G401 (cell line): ENCODE measurements at regions not wholly inside any gene's neighbourhood (a gene's known extent, or its start where the extent isn't known, plus 50 kb on each side); places are given as distances from the start of the nearest gene placed in this dataset.
"Not testable (repeated sequence)": the region's sequence is repeated elsewhere in the genome, so short reads cannot be mapped to it uniquely, and the experiment has no call there.

Experiments
- DNase-seq: peaks from one replicate; pipeline ENCODE4 v3.0.0-alpha.2; 2015; ENCODE audit warnings: low spot score
- in situ Hi-C: cut with HindIII; loops from 2 replicates; pipeline ENCODE4 v1.10.0; 2016; ENCODE audit warnings: low sequenced_read_pairs, mixed read lengths

DNA sequence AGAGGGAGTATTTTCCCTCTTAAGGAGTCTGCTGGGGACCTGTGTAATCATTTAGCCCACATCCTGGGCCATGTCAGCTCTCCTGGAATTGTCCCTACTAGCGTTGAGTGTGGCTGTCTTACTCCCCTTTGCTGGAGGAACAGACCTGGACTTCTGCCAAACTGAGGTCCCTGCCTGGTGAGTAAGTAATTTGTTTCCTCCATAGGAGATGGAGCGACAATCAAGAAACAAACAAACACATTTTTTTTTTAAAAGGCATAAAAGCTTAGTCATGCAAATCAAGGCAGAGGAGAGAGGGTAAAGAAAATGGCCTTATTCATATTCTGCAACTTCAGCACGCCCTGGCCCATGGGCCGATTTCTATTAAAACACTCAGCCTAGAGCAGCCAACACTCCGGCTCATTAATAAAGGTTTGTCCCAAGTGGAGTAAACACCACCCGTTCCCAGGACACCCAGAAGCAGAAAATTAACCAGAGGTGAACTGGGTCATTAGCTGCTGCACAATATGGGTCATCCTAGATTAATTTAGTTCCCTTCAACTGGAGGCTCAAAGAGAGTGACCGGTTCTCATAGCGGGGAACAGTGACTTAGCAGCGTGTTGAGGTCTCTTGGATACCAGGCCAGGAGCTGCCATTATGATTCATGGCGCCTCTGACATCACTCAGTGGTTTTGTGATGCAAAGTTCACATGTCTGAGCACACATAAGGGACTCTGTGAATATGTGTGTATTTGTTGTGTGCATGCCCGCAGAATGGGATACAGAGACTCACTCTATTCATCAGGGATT, 165.0 kb upstream of the SULF2 start:
- DNase-seq: peak; percentile 10
- in situ Hi-C loops: no loop called here

DNA sequence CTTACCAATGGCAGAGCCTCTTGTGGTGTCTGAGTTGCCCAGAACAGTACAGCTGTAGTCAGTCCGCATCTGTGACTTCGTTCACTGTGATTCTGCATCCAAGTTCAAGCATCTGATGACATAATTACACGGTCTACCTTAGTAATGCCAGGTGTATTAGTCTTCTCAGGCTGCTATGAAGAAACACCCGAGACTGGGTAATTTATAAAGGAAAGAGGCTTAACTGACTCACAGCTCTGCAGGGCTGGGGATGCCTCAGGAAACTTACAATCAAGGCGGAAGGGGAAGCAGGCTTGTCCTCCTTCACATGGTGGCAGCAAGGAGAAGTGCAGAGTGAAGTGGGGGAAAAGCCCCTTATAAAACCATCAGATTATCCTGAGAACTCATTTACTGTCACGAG, 163.9 kb upstream of the SULF2 start:
- in situ Hi-C loops: no loop called here

GRCh38 chr20:47944682-47945081, 159.4 kb upstream of the SULF2 start:
- in situ Hi-C loops: no loop called here
- no peak for DNase-seq

More for the DNA sequence above, 163.9 kb upstream of the SULF2 start:
- no peak for DNase-seq

DNA sequence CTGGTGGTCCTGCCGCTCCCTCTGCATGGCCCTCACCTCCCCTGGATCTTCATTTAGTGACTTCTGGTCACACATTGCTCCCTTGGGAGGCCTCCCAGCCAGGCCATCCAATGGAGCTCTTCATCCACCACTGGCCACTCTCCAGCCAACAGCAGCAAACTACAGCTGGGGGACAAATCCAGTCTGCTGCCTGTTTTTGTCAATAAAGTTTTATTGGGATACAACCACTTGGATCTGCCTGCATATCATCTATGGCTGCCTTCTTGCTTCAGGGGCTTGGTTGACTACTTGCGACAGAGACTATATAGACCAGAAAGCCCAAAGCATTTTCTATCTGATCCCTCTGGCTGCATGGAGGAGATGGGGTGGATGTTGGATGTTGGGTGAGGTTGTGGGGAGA, 156.6 kb upstream of the SULF2 start:
- DNase-seq: no peak
- in situ Hi-C loops: no loop called here

- in situ Hi-C loops: no loop called here
- no peak for DNase-seq
Observed at GRCh38 chr20:47940101-47940813, 155.0 kb upstream of the SULF2 start.

GRCh38 chr20:47936612-47937011, 151.3 kb upstream of the SULF2 start:
- no peak for DNase-seq
- in situ Hi-C loops: no loop called here

DNA sequence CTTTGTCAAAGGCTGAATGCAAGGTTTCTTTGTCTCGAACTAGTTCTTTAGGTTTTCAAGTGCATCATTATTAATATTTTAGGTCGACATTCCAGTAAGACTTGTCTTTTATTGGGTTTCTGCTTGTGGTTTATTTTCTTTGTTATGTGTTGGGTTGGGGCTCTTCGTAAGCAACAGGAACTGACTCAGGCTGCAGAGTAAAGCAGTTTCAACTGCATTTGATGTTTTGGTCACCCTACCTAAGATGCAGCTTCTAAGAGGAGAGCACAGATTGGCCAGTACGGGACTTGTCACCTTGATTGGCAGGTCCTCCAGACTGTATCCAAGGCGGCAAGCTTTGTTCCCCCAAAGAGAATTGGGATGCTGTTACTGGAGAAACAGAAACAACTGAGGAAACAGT, 149.5 kb upstream of the SULF2 start:
- in situ Hi-C loops: no loop called here
- no peak for DNase-seq

- no peak for DNase-seq
- in situ Hi-C loops: no loop called here
Observed at GRCh38 chr20:47931443-47931842, 146.2 kb upstream of the SULF2 start.

- DNase-seq: no peak
- in situ Hi-C loops: no loop called here
Observed at GRCh38 chr20:47931002-47931401, 145.7 kb upstream of the SULF2 start.

DNA sequence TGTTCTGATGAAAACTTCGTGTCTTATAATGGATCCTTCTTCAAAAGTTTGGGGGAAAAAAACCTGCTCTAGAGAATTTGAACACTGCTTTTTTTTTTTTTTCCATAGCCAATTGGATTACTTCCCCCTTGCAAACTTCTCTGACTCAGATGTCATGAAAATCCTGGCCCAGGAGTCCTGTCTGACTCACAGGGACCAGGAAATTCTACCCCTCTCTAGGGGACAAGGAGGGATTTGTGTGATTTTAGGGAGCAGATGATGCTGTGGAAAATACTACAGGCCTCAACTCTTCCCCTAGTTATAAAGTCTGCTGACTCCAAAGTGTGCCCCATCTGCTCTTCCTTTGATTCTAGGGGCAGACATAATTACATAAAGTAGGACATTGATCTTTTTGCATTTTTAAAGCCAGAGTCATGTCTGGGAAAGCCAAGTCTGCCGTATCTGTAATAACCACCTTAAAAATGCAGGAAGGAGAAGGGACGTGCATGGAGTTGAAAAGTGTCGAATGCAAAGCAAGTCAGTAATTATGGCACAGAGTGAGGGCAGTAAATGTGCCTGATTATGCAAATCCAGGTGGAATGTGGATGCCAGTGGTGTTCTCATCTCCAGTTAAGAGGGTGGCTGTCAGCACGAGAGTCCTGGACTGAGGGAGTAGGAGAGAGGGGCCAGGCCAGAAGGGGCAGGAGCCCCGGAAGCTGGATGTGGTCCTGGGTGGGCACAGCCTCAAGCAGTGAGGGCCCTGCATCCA, 144.3 kb upstream of the SULF2 start:
- no peak for DNase-seq
- in situ Hi-C loops: no loop called here

GRCh38 chr20:47927944-47928343, 142.7 kb upstream of the SULF2 start:
- in situ Hi-C loops: no loop called here

GRCh38 chr20:47927385-47927851, 142.1 kb upstream of the SULF2 start:
- in situ Hi-C loops: no loop called here

More at GRCh38 chr20:47927944-47928343, 142.7 kb upstream of the SULF2 start:
- no peak for DNase-seq

DNA sequence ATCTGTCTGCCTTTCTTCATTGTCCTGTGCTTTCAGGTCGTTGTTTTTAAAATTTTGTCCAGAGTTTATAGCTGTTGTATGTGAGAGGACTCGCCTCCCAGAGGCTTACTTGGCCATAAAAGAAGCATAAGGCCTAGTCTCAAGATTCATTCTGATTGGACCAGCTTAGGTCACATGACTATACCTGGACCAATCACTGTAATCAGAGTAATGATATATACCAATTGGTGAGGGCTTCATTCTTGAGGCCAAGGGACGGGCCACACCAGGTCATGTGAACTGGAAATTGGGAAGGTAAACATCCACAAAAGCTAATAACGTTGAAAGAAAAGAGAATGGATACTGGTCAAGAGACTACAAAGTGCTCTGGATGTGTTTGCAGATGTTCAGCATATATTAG, 141.4 kb upstream of the SULF2 start:
- DNase-seq: no peak
- in situ Hi-C loops: no loop called here

More at GRCh38 chr20:47927385-47927851, 142.1 kb upstream of the SULF2 start:
- no peak for DNase-seq

DNA sequence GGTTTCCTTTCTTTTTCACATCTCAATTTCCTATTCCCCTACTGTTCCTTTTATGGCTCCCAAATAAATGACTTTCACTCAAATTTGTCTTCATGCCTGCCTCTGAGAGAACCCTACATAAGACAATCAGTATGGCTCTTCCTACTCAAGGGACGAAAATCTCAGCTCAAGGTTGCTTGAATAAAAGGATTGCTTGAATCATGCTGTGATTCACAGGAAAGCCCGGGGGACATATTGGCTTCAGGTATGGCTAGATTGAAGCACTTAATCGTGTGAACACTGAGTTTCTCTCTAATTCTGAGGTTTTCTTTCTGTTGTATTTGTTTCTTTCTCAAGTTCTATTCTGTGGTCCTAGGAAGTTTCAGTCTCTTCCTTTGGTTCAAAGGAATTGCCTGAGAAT, 140.3 kb upstream of the SULF2 start:
- in situ Hi-C loops: no loop called here

GRCh38 chr20:47922269-47922668, 137.0 kb upstream of the SULF2 start:
- DNase-seq: no peak
- in situ Hi-C loops: no loop called here

More for the DNA sequence above, 140.3 kb upstream of the SULF2 start:
- no peak for DNase-seq

DNA sequence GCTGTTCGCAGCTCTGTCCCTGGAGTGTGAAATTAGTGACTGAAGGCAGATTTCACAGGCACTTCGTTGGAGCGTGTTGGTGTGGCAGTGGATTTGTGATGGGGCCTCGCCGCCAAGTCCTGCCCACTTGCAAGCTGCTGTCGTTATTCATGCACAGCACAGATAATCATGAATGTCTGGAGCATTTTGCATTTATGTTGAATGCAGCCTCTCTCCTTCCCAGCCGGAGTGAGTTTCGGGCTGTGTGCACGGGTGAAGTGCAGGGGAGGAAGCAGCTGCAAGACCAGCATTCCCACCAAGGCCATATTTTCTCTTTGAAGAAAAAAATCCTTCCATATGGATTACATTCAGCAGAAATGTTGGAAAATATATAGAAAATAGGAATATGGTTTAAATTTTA, 136.5 kb upstream of the SULF2 start:
- in situ Hi-C loops, DNase-seq: not testable (repeated sequence)

DNA sequence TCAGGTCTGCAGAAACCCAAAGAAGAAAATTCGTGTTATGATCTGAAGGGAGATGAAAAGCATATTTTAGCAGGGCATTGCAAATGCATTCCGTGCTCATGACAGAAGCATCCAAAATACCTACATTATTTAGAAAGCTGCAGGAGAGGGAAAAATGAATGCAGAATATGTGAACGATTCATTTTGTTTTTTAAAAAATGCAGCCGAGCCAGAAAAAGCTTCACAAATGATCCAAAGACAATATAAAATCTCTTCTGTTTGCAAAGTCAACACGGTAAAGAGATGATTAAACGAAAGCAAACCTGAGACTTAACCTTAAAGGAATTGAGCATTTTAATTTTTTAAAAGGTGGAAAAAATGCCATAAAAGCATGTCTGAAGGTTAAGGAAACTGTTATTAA, 136.1 kb upstream of the SULF2 start:
- in situ Hi-C loops: no loop called here

DNA sequence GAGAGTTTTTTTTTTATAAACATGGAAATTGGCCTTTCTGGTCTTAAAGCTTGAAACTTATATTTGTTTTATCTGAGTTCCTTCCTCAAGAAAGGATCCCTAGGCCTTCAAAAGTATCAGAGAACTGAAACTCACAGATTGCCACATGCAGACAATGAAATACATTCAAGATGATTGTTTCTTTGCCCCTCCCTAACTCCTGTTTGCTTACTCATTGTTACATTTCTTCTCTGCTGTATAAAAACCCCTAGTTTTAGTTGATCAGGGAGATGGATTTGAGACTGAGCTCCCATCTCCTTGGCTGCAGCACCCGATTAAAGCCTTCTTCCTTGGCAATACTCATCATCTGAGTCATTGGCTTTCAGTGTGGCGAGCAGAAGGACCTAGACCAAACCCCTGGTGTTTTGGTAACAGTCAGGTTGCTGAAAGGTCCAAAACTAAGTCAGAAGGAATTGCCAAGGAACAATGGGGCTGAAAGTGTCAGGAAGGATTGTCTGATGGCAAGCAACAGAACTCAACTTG, 132.3 kb upstream of the SULF2 start:
- no peak for DNase-seq
- in situ Hi-C loops: no loop called here

More for the DNA sequence above, 136.1 kb upstream of the SULF2 start:
- no peak for DNase-seq

DNA sequence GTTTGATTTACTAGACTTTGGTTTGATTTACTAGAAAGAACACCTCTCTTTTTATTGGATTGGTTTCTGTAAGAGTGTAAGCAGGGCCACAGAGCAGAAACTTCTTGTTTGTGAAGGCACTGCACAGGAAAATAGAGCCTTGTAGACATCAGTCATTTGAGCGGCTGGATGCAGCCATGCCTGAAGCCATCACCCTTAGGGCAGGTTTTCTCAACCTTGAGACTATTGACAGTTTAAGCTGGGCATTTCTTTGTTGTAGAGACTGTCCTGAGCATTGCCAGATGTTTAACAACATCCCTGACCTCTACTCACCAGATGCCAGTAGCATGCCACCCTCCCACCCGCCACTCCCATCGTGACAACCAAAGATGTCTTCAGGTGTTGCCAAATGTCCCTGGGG, 130.2 kb upstream of the SULF2 start:
- in situ Hi-C loops: no loop called here
- DNase-seq: no peak

DNA sequence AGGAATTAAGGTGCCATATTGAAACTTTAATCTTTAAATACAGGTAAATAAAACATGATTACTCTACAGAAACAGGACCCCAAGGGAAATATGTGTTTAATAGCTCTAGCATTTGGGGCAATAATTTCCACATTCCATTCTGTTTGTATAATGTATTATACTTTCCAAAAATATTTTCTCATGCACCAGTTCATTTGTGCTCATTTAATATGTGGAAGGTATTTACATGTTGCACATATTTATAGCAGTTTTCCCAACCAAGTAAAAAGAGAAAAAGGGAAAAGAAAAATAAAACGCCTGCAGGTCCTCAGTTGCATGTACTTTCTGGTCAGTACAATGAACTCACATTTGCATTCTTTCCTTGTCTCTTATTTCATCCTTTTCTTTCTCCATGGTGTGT, 129.5 kb upstream of the SULF2 start:
- in situ Hi-C loops: no loop called here

More for the DNA sequence above, 129.5 kb upstream of the SULF2 start:
- DNase-seq: no peak
